Vagina (tissue), 2 donors: ENCODE measurements at regions not wholly inside any gene's neighbourhood (a gene's known extent, or its start where the extent isn't known, plus 50 kb on each side); places are given as distances from the start of the nearest gene placed in this dataset.

Source experiments
- DNase-seq, 2 donors: peaks; one replicate each; pipeline ENCODE4 v3.0.0-alpha.2; 2017; ENCODE audit errors: extremely low spot score in 2 of 2
- H3K27ac ChIP-seq: fragments of 200-600 bp; sonication (generic); one replicate; pipeline ENCODE4 v1.5.1; 2019
- H3K27me3 ChIP-seq: fragments of 200-600 bp; sonication (generic); one replicate; pipeline ENCODE4 v1.5.1; 2019
- H3K36me3 ChIP-seq, 2 donors: fragments of 200-600 bp; sonication (generic); one replicate each; pipeline ENCODE4 v1.5.1; 2017 to 2019
- H3K4me1 ChIP-seq: fragments of 200-600 bp; sonication (generic); one replicate; pipeline ENCODE4 v1.5.1; 2019
- H3K4me3 ChIP-seq, 2 donors: fragments of 200-600 bp; sonication (generic); 1 replicate in 1 of 2; 2 replicates in 1 of 2; pipeline ENCODE4 v1.5.1; 2016 to 2019
- H3K9me3 ChIP-seq: fragments of 200-600 bp; sonication (generic); one replicate; pipeline ENCODE4 v1.5.1; 2019
- CTCF ChIP-seq, 3 experiments: fragments of 450-650 bp in 2 of 3; fragments of 200-600 bp in 1 of 3; sonication (generic) in 1 of 3; IDR thresholded peaks; one replicate each; pipeline ENCODE4 v1.5.1; 2017 to 2019; ENCODE audit warnings: antibody characterized with exemption in 3 of 3, mild to moderate bottlenecking in 2 of 3, moderate library complexity in 2 of 3
- POLR2A ChIP-seq, 2 donors: fragments of 450-650 bp; IDR thresholded peaks; one replicate each; pipeline ENCODE4 v1.6.1; 2017; ENCODE audit warnings: antibody characterized with exemption in 2 of 2, mild to moderate bottlenecking in 2 of 2, moderate library complexity in 2 of 2
- POLR2AphosphoS5 ChIP-seq, 2 donors: sonication (generic); formaldehyde crosslinking; IDR thresholded peaks; one replicate each; pipeline ENCODE4 v1.9.0; 2017; ENCODE audit warnings: antibody characterized with exemption in 2 of 2, mild to moderate bottlenecking in 2 of 2, low read depth in 1 of 2; ENCODE audit not compliant: insufficient read depth in 1 of 2
- intact Hi-C: fragments of 100-400 bp; cut with DNase I; formaldehyde crosslinking; loops from one replicate; pipeline ENCODE4 v1.15.1; 2023

- no peak for DNase-seq
- no peaks in the 10 kb centered on the region for H3K4me1 ChIP-seq
- H3K27ac ChIP-seq = no peak overlapping the region
Observed at GRCh38 chr1:81433676-81434075, 367.1 kb upstream of the ADGRL2 start.

GRCh38 chr1:81432654-81433109 is 368.1 kb upstream of the ADGRL2 start:
- intact Hi-C loops = no loop called here
- Histone ChIP-seq H3K9me3 (no peaks in the 10 kb centered on the region), H3K36me3 (no peaks in the 10 kb centered on the region), H3K4me3 (no peak overlapping the region), H3K27me3 (no peaks in the 10 kb centered on the region), H3K27ac (no peak overlapping the region), H3K4me1 (no peaks in the 10 kb centered on the region)
- TF ChIP-seq CTCF (IDR thresholded peaks at IDR 0.05) (no peak), POLR2A (IDR thresholded peaks at IDR 0.05) (no peak), POLR2AphosphoS5 (IDR thresholded peaks at IDR 0.05; ENCODE audit: insufficient read depth in 1 of 2, low read depth in 1 of 2) (no peak)
- DNase-seq = no peak

More at GRCh38 chr1:81433676-81434075, 367.1 kb upstream of the ADGRL2 start:
- intact Hi-C loops = no loop called here
- TF ChIP-seq POLR2A (IDR thresholded peaks at IDR 0.05) (no peak), POLR2AphosphoS5 (IDR thresholded peaks at IDR 0.05; ENCODE audit: insufficient read depth in 1 of 2, low read depth in 1 of 2) (no peak), CTCF (IDR thresholded peaks at IDR 0.05) (no peak)
- Histone ChIP-seq H3K9me3 (no peaks in the 10 kb centered on the region), H3K27me3 (no peaks in the 10 kb centered on the region), H3K36me3 (no peaks in the 10 kb centered on the region), H3K4me3 (no peak overlapping the region)

- intact Hi-C loops = no loop called here
- TF ChIP-seq POLR2A (IDR thresholded peaks at IDR 0.05) (no peak), CTCF (IDR thresholded peaks at IDR 0.05) (no peak), POLR2AphosphoS5 (IDR thresholded peaks at IDR 0.05; ENCODE audit: insufficient read depth in 1 of 2, low read depth in 1 of 2) (no peak)
- no peaks in the 10 kb centered on the region for H3K4me1 ChIP-seq
- no peaks in the 10 kb centered on the region for H3K36me3 ChIP-seq
- H3K27me3 ChIP-seq = no peaks in the 10 kb centered on the region
- no peak overlapping the region for H3K27ac ChIP-seq
- DNase-seq = no peak
- no peak overlapping the region for H3K4me3 ChIP-seq
- no peaks in the 10 kb centered on the region for H3K9me3 ChIP-seq
Observed at GRCh38 chr1:81432059-81432458, 368.7 kb upstream of the ADGRL2 start.

GRCh38 chr1:81431624-81432000 is 369.1 kb upstream of the ADGRL2 start:
- H3K27ac ChIP-seq = no peak overlapping the region
- TF ChIP-seq POLR2AphosphoS5 (IDR thresholded peaks at IDR 0.05; ENCODE audit: insufficient read depth in 1 of 2, low read depth in 1 of 2) (no peak), POLR2A (IDR thresholded peaks at IDR 0.05) (no peak), CTCF (IDR thresholded peaks at IDR 0.05) (no peak)
- intact Hi-C loops = no loop called here

GRCh38 chr1:81430955-81431623 is 369.6 kb upstream of the ADGRL2 start:
- no peak overlapping the region for H3K27ac ChIP-seq
- intact Hi-C loops = no loop called here

More at GRCh38 chr1:81431624-81432000, 369.1 kb upstream of the ADGRL2 start:
- Histone ChIP-seq H3K36me3 (no peaks in the 10 kb centered on the region), H3K4me1 (no peaks in the 10 kb centered on the region), H3K4me3 (no peak overlapping the region), H3K27me3 (no peaks in the 10 kb centered on the region), H3K9me3 (no peaks in the 10 kb centered on the region)
- no peak for DNase-seq

More at GRCh38 chr1:81430955-81431623, 369.6 kb upstream of the ADGRL2 start:
- H3K36me3 ChIP-seq = no peaks in the 10 kb centered on the region
- no peaks in the 10 kb centered on the region for H3K4me1 ChIP-seq
- H3K27me3 ChIP-seq = no peaks in the 10 kb centered on the region
- TF ChIP-seq POLR2AphosphoS5 (IDR thresholded peaks at IDR 0.05; ENCODE audit: insufficient read depth in 1 of 2, low read depth in 1 of 2) (no peak), POLR2A (IDR thresholded peaks at IDR 0.05) (no peak), CTCF (IDR thresholded peaks at IDR 0.05) (no peak)
- no peak for DNase-seq
- no peaks in the 10 kb centered on the region for H3K9me3 ChIP-seq
- no peak overlapping the region for H3K4me3 ChIP-seq
